ENCODE measurements at regions not wholly inside any gene's neighbourhood (a gene's known extent, or its start where the extent isn't known, plus 50 kb on each side); places are given as distances from the start of the nearest gene placed in this dataset.

DNA sequence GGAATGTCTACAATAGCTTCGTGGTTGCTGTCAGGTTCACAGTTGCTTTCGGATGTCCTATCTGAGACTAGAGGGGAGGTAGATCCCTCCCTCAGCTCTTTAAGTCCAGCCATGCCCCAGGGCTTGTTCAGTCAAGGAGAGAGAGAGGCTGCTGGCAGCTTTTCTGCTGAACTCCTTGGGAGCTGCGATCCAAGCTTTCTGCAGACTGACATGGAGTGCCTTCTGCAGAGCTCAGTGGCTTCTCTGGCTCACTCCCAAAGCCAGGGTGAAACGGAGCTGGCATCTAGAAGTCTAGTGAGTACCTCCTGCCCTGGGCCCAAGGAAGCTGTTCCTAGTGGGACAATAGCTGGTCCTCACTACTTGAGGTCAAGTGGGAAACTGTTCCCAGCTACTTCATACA, 62.5 kb downstream of the TMEM17 start:
- TF ChIP-seq, protein P1, sequence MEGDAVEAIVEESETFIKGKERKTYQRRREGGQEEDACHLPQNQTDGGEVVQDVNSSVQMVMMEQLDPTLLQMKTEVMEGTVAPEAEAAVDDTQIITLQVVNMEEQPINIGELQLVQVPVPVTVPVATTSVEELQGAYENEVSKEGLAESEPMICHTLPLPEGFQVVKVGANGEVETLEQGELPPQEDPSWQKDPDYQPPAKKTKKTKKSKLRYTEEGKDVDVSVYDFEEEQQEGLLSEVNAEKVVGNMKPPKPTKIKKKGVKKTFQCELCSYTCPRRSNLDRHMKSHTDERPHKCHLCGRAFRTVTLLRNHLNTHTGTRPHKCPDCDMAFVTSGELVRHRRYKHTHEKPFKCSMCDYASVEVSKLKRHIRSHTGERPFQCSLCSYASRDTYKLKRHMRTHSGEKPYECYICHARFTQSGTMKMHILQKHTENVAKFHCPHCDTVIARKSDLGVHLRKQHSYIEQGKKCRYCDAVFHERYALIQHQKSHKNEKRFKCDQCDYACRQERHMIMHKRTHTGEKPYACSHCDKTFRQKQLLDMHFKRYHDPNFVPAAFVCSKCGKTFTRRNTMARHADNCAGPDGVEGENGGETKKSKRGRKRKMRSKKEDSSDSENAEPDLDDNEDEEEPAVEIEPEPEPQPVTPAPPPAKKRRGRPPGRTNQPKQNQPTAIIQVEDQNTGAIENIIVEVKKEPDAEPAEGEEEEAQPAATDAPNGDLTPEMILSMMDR (IDR thresholded peaks at IDR 0.05; ENCODE audit: low read length), result no peak
- TF ChIP-seq EZH2 (IDR thresholded peaks at IDR 0.05; ENCODE audit: borderline replicate concordance, low read length), result no peak

Measured in OCI-LY1 (cell line).